Progenitor cell of endocrine pancreas (in vitro differentiated cells): ENCODE measurements at regions not wholly inside any gene's neighbourhood (a gene's known extent, or its start where the extent isn't known, plus 50 kb on each side); places are given as distances from the start of the nearest gene placed in this dataset.

Source experiments
- DNase-seq: peaks from one replicate; pipeline ENCODE4 v3.0.0; 2021; ENCODE audit warnings: low spot score; ENCODE audit not compliant: unreplicated experiment
- H3K27ac Mint-ChIP-seq: 2 replicates; pipeline ENCODE4 v1.8.0; 2021; ENCODE audit warnings: mild to moderate bottlenecking, moderate library complexity, mixed read lengths
- H3K27me3 Mint-ChIP-seq: 2 replicates; pipeline ENCODE4 v1.8.0; 2021; ENCODE audit warnings: mixed read lengths
- H3K36me3 Mint-ChIP-seq: 2 replicates; pipeline ENCODE4 v1.8.0; 2022; ENCODE audit warnings: mixed read lengths; ENCODE audit not compliant: insufficient read depth
- H3K4me1 Mint-ChIP-seq: 2 replicates; pipeline ENCODE4 v1.8.0; 2021; ENCODE audit warnings: low read depth, mixed read lengths
- H3K4me3 Mint-ChIP-seq: 2 replicates; pipeline ENCODE4 v1.8.0; 2021; ENCODE audit warnings: low read depth, mild to moderate bottlenecking, moderate library complexity, mixed read lengths
- H3K9me3 Mint-ChIP-seq: 2 replicates; pipeline ENCODE4 v1.8.0; 2021; ENCODE audit warnings: low read depth, mixed read lengths
- CTCF ChIP-seq: fragments of 200-600 bp; sonication (generic); IDR thresholded peaks from one replicate; pipeline ENCODE4 v1.5.0; 2021; ENCODE audit warnings: antibody characterized with exemption, mild to moderate bottlenecking; ENCODE audit not compliant: unreplicated experiment

DNA sequence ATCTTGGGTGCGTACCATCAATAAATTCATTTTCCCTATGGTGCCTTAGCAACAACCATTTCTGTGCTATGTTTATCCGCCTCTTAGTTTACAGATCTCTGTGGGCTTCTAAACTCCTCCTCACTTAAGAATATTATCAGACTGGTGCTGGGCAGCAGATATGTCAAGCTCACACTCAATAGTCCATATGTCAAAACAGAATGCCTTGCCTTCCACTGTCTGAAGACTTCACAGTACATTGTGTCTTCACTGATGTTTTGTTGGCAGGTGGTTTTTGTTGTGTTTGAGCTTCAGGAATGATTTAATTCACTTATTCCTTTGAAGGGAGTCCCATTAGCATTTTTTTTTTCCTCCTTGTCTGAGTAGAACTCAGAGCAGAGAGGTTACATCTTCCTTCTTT lies 419.6 kb downstream of the DNAJB9 start:
- Mint-ChIP-seq H3K36me3 (no peaks in the 10 kb centered on the region), H3K4me1 (peaks cover 3% of the 10 kb centered on the region), H3K4me3 (no peak overlapping the region), H3K27me3 (peaks cover 4% of the 10 kb centered on the region), H3K9me3 (no peaks in the 10 kb centered on the region), H3K27ac (no peak overlapping the region)
- no peak for DNase-seq
- no peak for TF ChIP-seq CTCF

GRCh38 chr7:108997480-108997879 lies 427.8 kb downstream of the DNAJB9 start:
- Mint-ChIP-seq H3K4me1 (peaks cover 12% of the 10 kb centered on the region), H3K27ac (no peak overlapping the region), H3K9me3 (peaks cover 4% of the 10 kb centered on the region), H3K4me3 (no peak overlapping the region), H3K36me3 (no peaks in the 10 kb centered on the region), H3K27me3 (no peaks in the 10 kb centered on the region)
- no peak for TF ChIP-seq CTCF
- no peak for DNase-seq

GRCh38 chr7:109003742-109004141 lies 434.1 kb downstream of the DNAJB9 start:
- TF ChIP-seq CTCF = no peak
- DNase-seq = no peak
- H3K27ac Mint-ChIP-seq = no peak overlapping the region
- no peaks in the 10 kb centered on the region for H3K9me3 Mint-ChIP-seq
- H3K4me1 Mint-ChIP-seq = peaks cover 7% of the 10 kb centered on the region
- H3K4me3 Mint-ChIP-seq = no peak overlapping the region
- no peaks in the 10 kb centered on the region for H3K36me3 Mint-ChIP-seq
- H3K27me3 Mint-ChIP-seq = peaks cover 3% of the 10 kb centered on the region

DNA sequence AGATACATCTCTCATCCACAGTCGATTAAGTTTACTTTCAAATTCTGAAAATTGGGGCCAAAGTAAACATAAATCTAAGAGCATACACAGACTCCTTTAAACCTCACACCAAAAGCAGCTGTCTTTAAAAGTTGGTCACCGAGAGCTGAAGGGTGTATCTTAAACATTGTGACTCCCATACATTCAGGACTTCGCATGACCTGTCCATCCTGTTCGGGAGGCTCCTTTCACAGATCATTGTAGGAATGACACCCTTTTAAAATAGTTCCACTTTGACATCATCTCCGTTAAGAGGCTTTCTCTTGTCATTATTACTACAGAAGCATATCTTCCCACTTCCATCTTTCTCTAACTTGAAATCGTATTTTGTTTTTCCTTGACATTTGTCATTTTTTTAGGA lies 440.0 kb downstream of the DNAJB9 start:
- Mint-ChIP-seq H3K27ac (no peak overlapping the region), H3K4me3 (no peak overlapping the region), H3K4me1 (no peaks in the 10 kb centered on the region)

GRCh38 chr7:109020251-109020650 lies 450.6 kb downstream of the DNAJB9 start:
- no peaks in the 10 kb centered on the region for H3K27me3 Mint-ChIP-seq

More for the DNA sequence above, 440.0 kb downstream of the DNAJB9 start:
- Mint-ChIP-seq H3K9me3 (peaks cover 4% of the 10 kb centered on the region), H3K36me3 (no peaks in the 10 kb centered on the region), H3K27me3 (peaks cover 3% of the 10 kb centered on the region)
- TF ChIP-seq CTCF = no peak
- DNase-seq = no peak

More at GRCh38 chr7:109020251-109020650, 450.6 kb downstream of the DNAJB9 start:
- no peaks in the 10 kb centered on the region for H3K36me3 Mint-ChIP-seq
- DNase-seq = no peak
- no peak overlapping the region for H3K27ac Mint-ChIP-seq
- no peak overlapping the region for H3K4me3 Mint-ChIP-seq
- H3K9me3 Mint-ChIP-seq = peaks cover 6% of the 10 kb centered on the region
- H3K4me1 Mint-ChIP-seq = no peaks in the 10 kb centered on the region
- TF ChIP-seq CTCF = no peak
